ENCODE measurements at regions not wholly inside any gene's neighbourhood (a gene's known extent, or its start where the extent isn't known, plus 50 kb on each side); places are given as distances from the start of the nearest gene placed in this dataset.

DNA sequence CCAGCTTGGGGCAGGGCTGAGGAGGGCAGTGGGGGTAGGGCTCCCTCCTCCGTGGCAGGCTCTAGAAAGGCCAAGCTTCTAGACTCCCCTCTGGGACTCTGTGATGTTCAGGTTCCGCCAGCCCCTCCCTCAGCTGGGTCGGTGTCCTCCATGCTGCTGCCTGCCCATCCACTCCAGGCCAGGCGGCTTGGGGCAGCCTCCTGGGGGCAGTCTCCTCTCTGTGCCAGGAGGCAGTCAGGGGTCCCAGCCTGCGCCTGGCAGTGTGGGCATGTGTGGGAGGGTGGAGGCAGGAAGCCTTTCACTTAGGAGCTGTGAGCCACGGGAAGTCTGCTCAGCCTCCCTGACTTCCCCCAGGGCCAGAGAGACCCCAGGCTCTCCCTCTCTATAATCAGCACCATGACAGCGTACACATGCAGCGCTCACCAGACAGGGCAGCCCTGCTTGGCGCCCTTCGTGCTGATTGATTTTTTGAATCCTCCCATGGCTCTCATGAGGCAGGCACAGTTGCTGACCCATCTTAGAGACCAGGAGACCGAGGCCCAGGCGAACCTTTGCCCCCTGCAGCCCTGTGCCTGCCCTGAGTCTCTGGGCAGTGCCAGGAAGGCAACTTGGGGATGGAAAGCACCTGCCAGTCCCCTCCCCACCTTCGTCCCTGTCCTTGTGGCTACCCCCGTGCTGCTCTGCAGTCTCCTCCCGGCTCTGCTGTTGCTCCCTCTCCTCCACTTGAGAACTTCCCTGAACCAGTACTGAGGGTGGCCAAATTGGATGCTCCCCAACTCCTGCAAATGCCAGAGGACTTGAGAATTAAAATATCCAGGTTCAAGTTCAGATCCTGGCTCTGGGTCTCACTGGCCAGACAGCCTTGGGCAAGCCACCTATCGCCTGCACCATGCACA, 234.7 kb upstream of the GSE1 start:
- no peak for DNase-seq (ENCODE audit: low read depth)
- no peak for TF ChIP-seq CTCF (IDR thresholded peaks at IDR 0.05; ENCODE audit: low read depth, low read length, missing control alignments)
- in situ Hi-C loops (cut with HindIII; ENCODE audit: low sequenced_read_pairs) = no loop called here
- H3K4me3 ChIP-seq (ENCODE audit: low read depth, low read length) = no peak overlapping the region

DNA sequence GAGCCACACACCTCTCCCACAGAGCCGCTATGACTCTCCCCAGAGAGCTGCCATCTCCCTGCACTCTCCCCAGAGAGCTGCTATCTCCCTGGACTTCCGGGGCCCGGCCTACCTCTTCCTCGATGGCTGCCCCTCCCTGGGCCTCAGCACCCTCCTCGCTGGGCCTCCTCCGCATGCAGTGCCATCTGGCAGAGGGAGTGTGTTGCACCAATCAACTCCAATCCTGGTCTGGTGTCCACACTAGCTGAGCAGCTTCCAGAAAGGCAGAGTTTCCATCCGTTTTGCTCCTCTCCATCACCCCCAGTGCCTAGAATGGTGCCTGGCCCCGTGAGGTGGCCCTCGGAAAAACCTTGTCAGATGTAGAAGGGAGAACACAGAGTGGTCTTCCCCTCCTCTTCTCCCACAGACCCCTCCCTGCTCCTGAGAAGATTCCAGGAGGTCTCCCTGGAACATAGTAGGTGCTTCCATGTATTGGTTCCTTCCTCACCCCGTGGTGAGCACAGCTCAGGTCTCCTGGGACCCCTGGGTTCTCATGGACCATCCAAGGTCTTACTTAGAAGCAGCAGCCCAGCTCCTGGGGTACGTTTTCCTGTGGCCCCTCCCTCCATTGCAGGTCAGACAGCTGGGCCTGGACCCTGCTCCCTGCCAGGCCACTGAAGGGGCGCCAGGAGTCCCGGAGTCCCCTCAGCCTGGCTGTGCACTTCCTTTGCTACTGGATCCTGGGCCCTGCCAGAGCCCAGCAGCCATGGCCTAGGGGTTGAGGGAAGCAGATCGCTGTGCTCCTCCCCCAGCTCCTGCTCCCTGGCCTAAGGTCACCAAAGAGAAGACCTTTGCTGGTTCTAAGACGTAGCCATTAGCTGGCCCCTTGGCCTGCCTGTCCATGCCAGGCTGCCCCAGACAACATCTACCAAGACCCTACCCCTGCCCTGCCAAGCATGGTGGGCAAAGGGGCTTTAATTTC, 233.8 kb upstream of the GSE1 start:
- in situ Hi-C loops (cut with HindIII; ENCODE audit: low sequenced_read_pairs) = no loop called here
- DNase-seq (ENCODE audit: low read depth) = no peak
- TF ChIP-seq CTCF (IDR thresholded peaks at IDR 0.05; ENCODE audit: low read depth, low read length, missing control alignments) = no peak
- H3K4me3 ChIP-seq (ENCODE audit: low read depth, low read length) = no peak overlapping the region

- DNase-seq (ENCODE audit: low read depth) = no peak
- no peak overlapping the region for H3K4me3 ChIP-seq (ENCODE audit: low read depth, low read length)
- in situ Hi-C loops (cut with HindIII; ENCODE audit: low sequenced_read_pairs) = no loop called here
- no peak for TF ChIP-seq CTCF (IDR thresholded peaks at IDR 0.05; ENCODE audit: low read depth, low read length, missing control alignments)
Observed at GRCh38 chr16:85380002-85380395, 233.1 kb upstream of the GSE1 start.

- no peak for TF ChIP-seq CTCF (IDR thresholded peaks at IDR 0.05; ENCODE audit: low read depth, low read length, missing control alignments)
- in situ Hi-C loops (cut with HindIII; ENCODE audit: low sequenced_read_pairs) = no loop called here
Observed at GRCh38 chr16:85380905-85381737, 232.0 kb upstream of the GSE1 start.

GRCh38 chr16:85381738-85382592, 231.2 kb upstream of the GSE1 start:
- H3K4me3 ChIP-seq (ENCODE audit: low read depth, low read length) = no peak overlapping the region
- in situ Hi-C loops (cut with HindIII; ENCODE audit: low sequenced_read_pairs) = no loop called here
- peak; percentile 67 for DNase-seq (ENCODE audit: low read depth)
- TF ChIP-seq CTCF (IDR thresholded peaks at IDR 0.05; ENCODE audit: low read depth, low read length, missing control alignments) = no peak

More at GRCh38 chr16:85380905-85381737, 232.0 kb upstream of the GSE1 start:
- DNase-seq (ENCODE audit: low read depth) = no peak
- H3K4me3 ChIP-seq (ENCODE audit: low read depth, low read length) = no peak overlapping the region
